ENCODE measurements at regions not wholly inside any gene's neighbourhood (a gene's known extent, or its start where the extent isn't known, plus 50 kb on each side); places are given as distances from the start of the nearest gene placed in this dataset.

- DNase-seq (ENCODE audit: low read depth in 2 of 2): no peak
Observed at GRCh38 chr7:106482091-106482490, 178.9 kb downstream of the CCDC71L start.

- no peak for DNase-seq (ENCODE audit: low read depth in 2 of 2)
Observed at GRCh38 chr7:106480616-106481031, 180.3 kb downstream of the CCDC71L start.

GRCh38 chr7:106480161-106480579 is 180.8 kb downstream of the CCDC71L start:
- DNase-seq (ENCODE audit: low read depth in 2 of 2): no peak

- no peak for DNase-seq (ENCODE audit: low read depth in 2 of 2)
Observed at GRCh38 chr7:106476751-106477150, 184.2 kb downstream of the CCDC71L start.

GRCh38 chr7:106472741-106473140 is 188.0 kb upstream of the NAMPT start:
- DNase-seq (ENCODE audit: low read depth in 2 of 2): no peak

GRCh38 chr7:106471686-106472440 is 187.1 kb upstream of the NAMPT start:
- no peak for DNase-seq (ENCODE audit: low read depth in 2 of 2)

- no peak for DNase-seq (ENCODE audit: low read depth in 2 of 2)
Observed at GRCh38 chr7:106471021-106471420, 186.2 kb upstream of the NAMPT start.

GRCh38 chr7:106466867-106467266 is 182.1 kb upstream of the NAMPT start:
- no peak for DNase-seq (ENCODE audit: low read depth in 2 of 2)

- no peak for DNase-seq (ENCODE audit: low read depth in 2 of 2)
Observed at GRCh38 chr7:106465704-106466468, 181.1 kb upstream of the NAMPT start.

GRCh38 chr7:106464651-106465050 is 179.9 kb upstream of the NAMPT start:
- no peak for DNase-seq (ENCODE audit: low read depth in 2 of 2)

GRCh38 chr7:106463851-106464611 is 179.2 kb upstream of the NAMPT start:
- DNase-seq (ENCODE audit: low read depth in 2 of 2): no peak

GRCh38 chr7:106462914-106463482 is 178.2 kb upstream of the NAMPT start:
- no peak for DNase-seq (ENCODE audit: low read depth in 2 of 2)

- no peak for DNase-seq (ENCODE audit: low read depth in 2 of 2)
Observed at GRCh38 chr7:106462365-106462859, 177.6 kb upstream of the NAMPT start.

- DNase-seq (ENCODE audit: low read depth in 2 of 2): no peak
Observed at GRCh38 chr7:106460792-106461254, 176.0 kb upstream of the NAMPT start.

GRCh38 chr7:106459397-106460072 is 174.8 kb upstream of the NAMPT start:
- DNase-seq (ENCODE audit: low read depth in 2 of 2): no peak

GRCh38 chr7:106457678-106458077 is 172.9 kb upstream of the NAMPT start:
- no peak for DNase-seq (ENCODE audit: low read depth in 2 of 2)

- no peak for DNase-seq (ENCODE audit: low read depth in 2 of 2)
Observed at GRCh38 chr7:106456329-106456728, 171.5 kb upstream of the NAMPT start.

GRCh38 chr7:106452031-106452851 is 167.5 kb upstream of the NAMPT start:
- DNase-seq (ENCODE audit: low read depth in 2 of 2): no peak

GRCh38 chr7:106451171-106451570 is 166.4 kb upstream of the NAMPT start:
- no peak for DNase-seq (ENCODE audit: low read depth in 2 of 2)

GRCh38 chr7:106450716-106451115 is 165.9 kb upstream of the NAMPT start:
- no peak for DNase-seq (ENCODE audit: low read depth in 2 of 2)
